Retina (tissue), 1 donor: ENCODE measurements at regions not wholly inside any gene's neighbourhood (a gene's known extent, or its start where the extent isn't known, plus 50 kb on each side); places are given as distances from the start of the nearest gene placed in this dataset.
A peak's percentile ranks its signal among the peaks of the same experiment; 100 is the strongest.

ENCODE experiments used
- DNase-seq: peaks from one replicate; pipeline ENCODE4 v3.0.0-alpha.2; 2016

DNA sequence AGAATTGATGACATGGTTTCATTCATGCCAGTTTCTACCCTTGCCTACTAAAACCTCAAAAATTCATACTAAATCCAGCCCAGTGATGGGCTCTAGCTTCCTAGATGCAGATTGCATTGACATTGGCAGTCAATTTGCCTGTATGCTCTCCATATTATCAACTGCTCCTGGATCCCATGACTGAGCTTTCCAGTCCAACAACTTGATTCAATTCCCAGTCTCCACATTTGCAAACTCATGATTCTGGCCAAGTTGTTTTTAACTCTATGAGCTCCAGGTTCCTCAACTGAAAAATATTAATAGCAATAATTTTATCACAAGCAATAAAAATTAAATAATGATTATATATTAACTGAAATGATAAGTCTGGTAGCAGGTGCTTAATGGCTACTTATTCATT lies 51.0 kb upstream of the DSC1 start:
- no peak for DNase-seq

DNA sequence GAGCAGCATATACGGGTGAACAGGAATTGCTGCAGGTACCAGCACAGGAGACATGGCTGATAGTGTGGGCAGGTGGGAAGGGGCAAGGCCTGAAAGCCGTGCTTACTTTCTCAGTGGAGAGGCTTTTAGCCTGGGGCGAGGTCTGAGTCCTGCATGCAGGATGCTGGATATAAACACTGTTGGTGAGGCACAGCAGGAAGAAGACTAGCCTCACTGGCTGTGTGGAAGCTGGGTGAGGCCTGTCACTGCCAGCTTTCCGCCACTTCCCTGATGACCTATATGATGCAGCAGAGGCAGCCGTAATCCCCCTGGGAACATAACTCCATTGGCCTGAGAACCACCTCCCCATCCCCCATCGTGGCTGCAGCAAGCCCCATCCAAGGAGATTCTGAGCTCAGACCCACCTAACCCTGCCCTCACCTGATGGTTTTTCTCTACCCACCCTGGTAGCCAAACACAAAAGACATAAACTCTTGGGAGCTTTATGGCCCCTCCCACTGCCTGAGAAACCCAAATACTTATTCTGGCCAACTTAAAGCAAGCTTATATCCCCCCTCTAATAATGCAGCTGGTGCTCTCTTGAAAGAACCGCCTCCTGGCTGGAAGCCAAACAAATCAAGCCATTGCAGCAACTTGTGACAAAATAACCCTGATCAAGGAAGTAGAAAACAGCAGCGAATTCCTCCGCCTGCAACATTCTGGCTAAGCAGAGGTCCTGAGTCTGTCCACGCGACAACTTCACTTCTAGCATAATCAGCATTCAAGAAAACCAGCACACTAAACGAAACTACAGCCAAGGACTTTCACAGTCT lies 54.6 kb upstream of the DSC1 start:
- DNase-seq = peak; percentile 77

DNA sequence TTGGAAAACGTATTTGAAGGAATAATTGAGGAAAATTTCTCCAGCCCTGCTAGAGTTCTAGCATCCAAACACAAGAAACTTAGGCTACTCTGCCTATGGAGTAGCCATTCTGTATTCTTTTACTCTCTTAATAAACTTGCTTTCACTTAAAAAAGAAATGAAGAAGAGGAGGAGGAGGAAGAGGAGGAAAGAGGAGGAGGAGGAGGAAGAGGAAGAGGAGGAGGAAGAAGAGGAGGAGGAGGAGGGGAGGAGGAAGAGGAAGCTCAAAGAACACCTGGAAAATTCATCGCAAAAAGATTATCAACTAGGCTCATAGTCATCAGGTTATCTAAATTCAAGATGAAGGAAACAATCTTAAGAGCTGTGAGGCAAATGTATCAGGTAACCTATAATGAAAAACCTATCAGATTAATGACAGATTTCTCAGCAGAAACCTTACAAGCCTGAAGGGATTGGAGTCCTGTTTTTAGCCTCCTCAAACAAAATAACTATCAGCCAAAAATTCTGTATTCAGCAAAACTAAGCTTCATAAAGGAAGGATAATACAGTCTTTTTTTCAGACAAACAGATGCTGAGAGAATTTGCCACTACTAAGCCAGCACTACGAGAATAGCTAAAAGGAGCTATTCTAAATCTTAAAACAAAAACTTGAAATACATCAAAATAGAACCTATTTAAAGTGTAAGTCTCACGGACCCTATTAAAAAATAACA lies 56.2 kb upstream of the DSC1 start:
- DNase-seq = no peak

DNA sequence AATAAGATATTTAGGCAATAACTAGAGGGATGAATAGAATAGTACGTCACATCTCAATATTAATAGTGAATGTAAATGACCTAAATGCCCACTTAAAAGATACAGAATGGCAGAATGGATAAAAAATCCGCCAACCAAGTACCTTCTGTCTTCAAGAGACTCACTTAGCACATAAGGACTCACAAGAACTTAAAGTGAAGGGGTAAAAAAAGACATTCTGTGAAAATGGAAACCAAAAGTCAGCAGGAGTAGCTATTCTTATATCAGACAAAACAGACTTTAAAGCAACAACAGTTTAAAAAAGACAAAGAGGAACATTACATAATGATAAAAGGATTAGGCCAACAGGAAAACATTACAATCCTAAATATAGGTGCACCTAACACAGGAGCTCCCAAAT lies 56.7 kb upstream of the DSC1 start:
- no peak for DNase-seq

DNA sequence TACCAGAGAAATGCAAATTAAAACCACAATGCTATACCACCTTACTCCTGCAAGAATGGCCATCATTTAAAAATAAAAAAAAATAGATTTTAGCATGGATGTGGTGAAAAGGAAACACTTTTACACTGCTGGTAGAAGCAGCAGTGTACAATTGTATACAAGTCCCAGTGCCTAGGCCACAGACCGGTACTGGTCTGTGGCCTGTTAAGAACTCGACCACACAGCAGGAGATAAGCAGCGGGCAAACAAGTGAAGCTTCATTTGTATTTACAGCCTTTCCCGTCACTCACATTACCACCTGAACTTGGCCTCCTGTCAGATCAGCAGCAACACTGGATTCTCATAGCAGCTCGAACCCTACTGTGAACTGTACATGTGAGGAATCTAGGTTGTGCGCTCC lies 60.7 kb upstream of the DSC1 start:
- DNase-seq = no peak

DNA sequence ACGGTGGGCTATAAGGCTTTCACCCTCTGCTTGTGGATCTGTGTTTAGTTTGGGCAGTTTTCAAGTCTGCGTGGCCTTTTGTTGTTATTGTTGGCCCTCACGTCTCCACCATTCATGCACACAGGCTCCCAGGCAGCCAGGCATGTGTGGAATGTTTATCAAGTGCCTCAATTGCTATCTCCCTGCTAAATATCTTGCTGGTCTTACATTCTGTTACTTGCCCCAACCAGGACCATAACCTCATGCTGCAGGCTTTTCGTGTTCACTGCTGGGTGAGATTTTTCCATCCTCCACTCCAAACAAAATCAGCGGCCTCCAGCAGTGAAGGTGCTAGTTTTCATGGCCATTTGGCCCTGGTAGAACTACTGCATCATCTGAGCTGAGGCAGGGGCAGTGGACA lies 63.0 kb upstream of the DSC1 start:
- DNase-seq = no peak

DNA sequence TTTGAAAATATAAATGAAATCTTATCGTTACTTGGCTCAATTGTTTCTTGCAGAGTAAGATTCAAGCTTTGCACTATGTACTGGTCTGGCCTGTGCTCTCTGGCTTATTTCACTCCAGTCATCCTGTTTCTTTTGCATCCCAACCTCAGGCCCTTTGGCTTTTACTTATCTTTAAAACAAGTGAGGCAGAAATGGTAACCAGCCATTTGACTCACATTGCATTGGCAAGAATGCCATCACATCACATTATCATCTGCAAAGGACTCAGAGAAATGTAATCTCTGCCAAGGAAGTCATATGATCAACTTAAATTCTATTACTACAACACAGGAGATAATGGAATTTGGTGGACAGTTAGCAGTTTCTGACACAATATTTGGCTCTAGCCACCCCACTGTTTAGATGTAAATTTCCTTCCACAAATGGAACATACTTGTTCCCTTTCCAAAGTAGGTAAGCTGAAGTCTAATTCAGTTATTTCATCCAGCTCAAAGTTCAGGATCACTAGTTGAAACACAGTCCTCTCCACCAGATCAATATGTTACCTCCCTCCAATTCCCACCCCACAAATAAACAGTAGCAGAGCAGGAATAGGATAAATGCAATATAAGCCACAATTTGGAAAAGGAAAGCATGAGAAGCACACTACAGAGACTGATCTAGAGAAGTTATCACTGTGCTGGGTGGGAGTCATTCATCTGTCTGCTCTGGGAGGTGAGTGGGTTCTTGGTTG lies 65.0 kb upstream of the DSC1 start:
- DNase-seq = no peak

DNA sequence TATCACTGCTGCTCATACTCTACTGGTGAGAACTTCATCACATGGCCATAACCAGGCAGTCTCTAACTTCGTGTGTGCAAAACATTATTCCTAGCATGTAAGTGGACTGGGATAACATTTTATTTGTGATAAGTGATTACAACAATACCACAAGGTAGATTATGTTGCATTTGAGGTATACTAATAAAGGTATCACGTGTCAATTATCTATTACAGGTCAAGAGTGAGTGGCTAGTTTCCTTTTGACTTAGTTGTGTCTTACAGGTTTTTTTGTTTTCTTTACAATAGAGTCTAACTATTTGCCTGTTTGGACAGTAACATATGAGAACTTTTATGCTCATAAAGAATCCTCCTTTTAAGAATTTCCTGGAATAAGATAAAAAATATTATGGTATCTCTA lies 67.2 kb upstream of the DSC1 start:
- no peak for DNase-seq

DNA sequence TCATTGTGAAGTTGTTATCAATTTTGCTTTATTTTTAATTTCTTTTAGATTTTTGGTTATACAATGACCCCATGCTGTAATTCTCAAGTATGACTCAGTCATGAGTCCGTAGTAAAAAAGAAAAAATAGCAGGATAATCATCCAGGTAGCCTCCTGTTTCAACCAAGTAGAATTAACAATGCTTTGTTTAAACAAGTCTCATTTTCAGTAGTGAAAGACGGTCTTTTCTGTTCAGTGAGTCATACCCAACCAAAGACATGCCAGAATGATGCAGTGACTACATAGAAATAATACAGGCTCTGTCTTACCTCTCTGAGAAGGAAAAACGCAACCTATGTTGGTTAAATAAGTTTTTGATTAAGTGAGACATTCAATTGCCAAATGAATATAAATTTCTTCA lies 67.8 kb upstream of the DSC1 start:
- no peak for DNase-seq

DNA sequence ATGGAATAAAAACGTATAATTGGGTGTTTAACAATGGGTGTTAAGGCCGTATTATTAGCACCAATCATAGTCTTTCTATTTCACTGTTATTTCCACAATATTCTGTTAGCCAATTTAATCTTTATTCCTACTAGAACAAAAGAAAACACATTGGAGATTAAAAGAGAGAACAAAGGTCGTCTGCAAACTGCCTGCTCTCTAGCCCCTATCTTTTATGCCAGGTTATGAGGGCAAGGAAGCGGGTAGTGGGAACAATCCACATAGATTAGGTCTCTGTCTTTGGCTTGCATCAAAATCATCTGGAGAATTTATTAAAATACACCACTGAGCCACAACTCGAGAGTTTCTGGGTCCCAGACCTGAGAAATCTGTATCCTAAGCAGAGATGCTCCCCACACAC lies 69.4 kb upstream of the DSC1 start:
- DNase-seq = no peak

DNA sequence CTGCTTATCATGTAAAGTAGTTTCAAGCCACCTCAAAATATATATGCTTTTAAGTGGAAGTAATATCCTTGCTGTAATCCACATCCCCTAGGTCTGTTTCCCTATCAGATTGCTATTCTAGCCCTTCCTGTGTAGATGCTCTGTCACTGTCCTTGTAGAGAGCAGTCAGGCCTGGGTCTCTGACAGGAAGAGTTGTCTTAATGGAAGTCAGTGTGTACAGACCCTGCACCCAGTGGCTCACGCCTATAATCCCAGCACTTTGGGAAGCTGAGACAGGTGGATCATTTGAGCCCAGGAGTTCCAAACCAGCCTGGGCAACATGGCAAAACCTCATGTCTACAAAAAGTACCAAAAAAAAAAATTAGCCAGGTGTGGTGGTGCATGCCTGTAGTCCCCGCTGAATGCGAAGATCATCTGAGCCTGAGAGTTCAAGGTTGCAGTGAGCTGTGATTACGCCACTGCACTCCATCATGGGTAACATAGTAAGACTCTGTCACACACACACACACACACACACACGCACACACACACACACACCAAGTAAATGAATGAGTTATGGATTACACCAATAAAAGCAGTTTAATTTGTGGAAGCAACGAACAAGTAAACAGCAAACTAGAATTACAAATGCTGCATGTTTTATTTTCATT lies 70.2 kb upstream of the DSC1 start:
- DNase-seq = no peak

DNA sequence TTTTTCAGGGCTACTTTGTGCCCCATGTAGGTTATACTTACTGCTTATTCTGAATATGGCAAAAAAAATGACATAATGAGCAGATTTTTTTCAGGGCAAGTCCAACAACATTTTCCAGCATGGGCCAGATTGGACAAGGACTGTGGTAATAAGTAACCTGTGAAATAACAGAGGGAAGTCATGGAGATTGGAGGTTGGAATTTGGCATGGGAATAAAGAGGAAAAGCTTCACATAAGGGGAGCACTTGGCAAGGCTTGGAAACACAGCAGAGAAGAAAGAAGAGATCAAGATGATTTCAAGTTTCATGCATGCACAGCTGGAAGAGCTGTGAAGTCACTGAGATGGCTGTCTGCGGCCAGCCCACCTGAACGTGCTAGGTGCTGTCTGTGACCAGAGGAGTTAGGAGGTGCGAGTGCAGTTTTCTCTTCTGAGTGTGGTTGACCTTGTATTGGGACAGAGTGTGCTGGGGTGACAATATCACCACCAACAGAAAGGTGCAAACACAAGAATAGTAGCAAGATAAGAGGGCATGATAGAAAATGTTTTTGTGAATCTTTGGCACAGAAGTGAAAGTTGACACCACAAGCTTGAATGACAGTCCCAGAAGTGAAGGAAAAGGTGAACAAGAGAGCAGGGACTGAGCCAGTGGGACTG lies 71.1 kb upstream of the DSC1 start:
- no peak for DNase-seq

DNA sequence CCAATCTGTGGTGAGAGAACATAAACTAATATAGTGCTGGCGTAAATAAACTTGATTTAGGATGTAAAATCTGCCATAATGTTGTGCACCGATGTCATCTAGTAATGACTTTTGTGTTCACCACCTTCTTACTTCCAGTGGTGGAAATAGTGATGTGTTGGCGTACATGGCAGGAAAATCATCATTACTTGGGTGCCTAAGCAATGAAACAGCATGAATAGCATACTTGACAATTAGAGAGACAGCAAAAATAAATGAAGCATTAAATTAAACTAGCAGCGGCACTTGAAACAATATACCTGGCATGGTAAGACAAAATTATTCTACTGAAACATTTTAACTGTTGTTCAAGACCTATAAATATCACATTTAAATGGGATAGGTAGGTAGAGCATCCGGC lies 73.2 kb upstream of the DSC1 start:
- DNase-seq = no peak

DNA sequence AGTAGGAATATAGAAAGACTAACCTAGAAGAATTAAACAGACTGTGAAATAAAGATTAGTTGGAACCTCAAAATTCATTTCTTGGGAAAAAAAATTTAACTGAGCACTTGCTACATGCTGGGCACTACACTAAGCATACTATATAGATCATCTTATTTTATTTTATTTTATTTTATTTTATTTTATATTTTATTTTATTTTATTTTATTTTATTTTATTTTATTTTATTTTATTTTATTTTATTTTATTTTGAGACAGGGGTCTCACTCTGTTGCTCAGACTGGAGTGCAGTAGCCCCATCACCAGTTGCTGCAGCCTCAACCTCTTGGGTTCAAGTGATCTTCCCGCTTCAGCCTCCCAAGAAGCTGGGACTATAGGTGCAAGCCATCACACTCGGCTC lies 74.5 kb upstream of the DSC1 start:
- DNase-seq = no peak

DNA sequence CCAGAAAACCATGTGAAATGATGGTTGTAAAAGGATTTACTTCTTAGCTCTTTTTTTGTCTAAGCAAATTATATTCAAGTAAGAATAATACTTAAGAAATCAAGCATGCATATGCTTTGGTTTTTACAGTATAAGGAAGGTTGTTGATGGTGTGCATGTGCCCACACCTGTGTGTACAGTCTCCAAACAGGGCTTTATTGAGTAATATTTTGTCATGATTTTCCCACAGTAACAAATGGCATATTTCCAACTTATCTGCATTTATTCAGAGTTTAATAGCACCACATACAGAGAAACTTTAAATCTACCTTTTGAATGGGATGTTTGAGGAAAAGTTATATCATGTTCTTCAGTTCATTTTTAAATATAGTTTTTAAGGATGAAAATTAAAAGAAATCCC lies 76.5 kb upstream of the DSG1 start:
- DNase-seq = no peak

DNA sequence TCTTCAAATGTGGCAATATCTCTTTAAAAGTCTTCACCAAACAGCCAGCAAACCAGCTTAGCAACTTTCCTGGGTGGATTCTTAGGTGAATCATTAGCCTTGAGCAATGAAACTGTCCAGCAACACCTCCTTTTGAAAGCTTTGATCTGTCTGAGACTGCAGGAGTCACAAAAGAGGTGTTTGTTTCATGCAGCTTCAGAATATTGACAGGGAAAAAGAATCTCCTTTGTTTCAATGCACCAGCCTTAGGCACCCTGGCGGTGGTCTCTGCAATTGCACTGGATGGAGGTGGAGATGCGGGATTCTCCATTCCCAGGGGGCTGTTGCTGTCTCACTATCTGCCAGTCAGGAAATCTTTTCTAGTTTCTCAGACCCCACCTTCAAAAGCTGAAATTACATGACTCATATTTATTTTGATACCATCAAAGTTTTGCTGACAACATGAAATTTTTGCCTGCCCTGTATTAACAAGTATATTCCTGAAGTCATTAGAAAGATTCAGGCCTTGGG lies 76.0 kb upstream of the DSG1 start:
- peak; percentile 44 for DNase-seq

DNA sequence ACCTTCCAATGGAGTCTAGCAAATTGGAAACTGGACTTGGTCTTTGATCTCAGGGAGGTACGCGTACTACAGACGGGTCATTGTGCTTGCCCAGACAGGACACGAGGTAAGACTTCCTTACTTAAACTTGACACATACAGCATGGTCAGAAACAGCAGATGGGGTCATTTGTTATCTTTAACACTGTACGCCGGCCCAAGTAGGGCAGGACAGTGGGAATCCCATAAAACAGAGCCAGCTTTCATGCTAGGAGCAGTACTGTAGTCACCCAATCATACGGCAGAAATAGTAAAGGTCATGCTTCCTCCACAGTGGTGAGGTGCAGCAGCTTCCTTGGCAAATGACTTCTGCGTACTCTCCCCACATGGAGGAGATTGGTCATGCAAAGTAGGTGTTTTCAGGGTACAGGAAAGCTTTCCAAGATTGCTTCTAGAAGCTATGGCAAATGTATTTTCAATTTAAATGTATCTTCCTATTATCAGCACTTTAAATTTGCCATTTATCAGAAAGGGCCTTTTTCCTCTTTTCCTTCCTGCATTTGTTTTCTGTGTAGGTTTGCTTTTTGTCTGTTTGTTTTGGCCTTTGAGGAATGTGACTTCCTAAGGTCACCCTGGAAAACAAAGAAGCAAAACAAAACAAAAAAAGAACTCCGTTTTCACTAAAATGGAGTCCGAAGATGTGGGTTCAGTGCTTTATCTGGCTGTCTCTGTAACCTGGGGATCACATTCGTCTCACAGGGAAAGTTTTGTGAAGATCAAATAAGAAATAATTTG lies 74.0 kb upstream of the DSG1 start:
- peak; percentile 18 for DNase-seq

DNA sequence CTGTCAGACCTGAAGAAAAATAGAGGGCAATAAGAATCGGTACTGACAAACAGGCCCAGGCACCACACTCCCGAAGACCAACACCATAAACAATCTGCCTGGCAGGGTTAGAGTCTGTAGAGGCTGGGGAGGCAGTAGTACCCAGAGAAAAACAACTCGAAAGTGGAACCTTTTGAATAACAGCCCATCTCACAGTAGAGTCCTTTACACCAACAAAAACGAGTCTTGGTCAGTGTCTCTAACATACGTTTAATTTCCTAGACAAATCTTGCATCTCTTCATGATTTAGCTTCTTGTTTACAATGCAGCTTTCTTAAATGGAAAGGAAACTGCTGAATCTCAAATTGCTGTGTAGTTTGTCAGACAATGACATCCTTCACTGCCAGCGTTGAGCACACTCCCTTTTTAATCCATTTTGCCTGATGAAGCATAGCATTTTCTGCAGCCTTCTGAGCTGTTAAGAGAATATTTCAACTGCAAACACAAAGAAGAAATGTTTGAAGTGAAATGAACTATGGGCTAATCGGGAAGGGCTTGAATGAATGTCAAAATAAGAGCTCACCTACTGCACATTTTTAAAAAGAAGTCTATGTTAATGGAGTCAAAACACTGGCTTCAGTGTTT lies 73.1 kb upstream of the DSG1 start:
- peak; percentile 69 for DNase-seq

DNA sequence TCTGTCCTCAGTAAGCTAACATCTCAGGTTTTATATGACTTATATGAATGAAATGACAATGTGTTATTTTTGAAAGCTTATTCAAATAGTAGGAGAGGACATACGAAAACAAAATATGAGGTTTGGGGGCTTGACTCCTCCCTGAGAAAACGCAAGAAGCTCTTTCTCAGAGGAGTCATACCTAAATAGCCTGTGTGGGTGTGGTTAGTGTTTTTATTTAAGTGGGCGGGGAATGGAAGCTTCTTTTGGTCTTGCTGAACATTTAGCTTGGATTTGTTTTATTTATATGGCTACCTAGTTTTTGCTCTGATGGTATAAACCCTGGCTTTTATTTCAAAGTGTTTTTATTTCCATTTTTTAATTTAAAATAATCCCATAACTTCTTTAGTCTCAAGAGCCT lies 72.1 kb upstream of the DSG1 start:
- no peak for DNase-seq

DNA sequence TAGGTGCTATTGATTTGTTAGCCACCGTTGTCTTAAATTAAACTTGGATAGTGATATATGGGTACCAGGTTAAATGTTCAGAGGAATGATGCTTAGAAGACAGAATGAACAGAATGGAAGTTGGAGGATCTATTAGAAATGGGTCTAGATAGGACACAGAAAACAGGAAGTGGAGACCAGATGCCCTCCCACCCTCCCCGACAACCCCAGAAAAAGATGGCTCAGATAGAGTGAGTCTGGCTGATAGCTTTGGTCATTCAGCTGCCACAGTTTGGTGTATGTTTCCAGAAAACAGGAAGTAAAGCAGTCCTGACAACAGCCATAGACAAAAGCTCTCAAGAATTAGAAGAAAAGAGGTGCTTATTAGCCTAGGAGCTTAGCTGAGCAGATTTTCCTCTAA lies 71.5 kb upstream of the DSG1 start:
- DNase-seq = no peak

DNA sequence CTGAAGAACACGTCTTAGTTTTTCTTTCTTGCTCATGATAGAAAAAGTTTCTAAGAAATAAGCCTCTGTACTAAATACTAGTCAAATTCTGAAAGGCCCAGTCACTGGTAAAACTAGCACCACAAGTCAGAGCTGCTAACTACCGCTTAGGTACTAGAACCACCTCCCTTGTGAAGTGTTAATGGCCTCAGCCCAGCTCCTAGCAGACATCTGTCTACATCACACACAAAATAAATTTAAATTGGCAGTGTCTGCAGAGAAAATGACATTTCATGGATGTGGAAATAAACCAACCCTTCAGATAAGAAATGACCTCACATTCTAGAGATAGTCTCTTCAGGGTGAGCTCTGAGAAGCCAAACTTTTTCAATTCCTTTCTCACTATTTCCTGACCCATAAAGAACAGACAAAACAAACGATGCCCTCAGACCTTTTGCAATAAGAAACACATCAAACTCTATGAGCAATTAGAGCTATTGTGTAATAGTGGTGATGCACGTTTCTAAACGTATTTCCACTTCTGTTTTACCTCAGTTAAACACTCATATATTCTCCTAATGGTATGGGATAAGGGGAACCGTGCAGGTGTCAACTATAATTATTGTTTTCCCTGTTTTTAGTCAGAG lies 70.3 kb upstream of the DSG1 start:
- DNase-seq = no peak
